Tibial nerve (tissue), 4 donors: ENCODE measurements at regions not wholly inside any gene's neighbourhood (a gene's known extent, or its start where the extent isn't known, plus 50 kb on each side); places are given as distances from the start of the nearest gene placed in this dataset.

ENCODE experiments used
- EP300 ChIP-seq, 2 donors: sonication (generic); formaldehyde crosslinking; IDR thresholded peaks; one replicate each; pipeline ENCODE4 v1.6.1; 2017; ENCODE audit warnings: antibody characterized with exemption in 2 of 2, mild to moderate bottlenecking in 1 of 2
- POLR2A ChIP-seq, 2 donors: fragments of 450-650 bp; IDR thresholded peaks; one replicate each; pipeline ENCODE4 v1.6.1; 2017; ENCODE audit warnings: antibody characterized with exemption in 2 of 2, mild to moderate bottlenecking in 2 of 2, moderate library complexity in 2 of 2
- TF ChIP-seq, protein P1 (sequence below), 5 experiments: fragments of 200-600 bp in 3 of 5; fragments of 450-650 bp in 2 of 5; sonication (generic) in 3 of 5; IDR thresholded peaks; one replicate each; pipeline ENCODE4 v1.5.1; 2016 to 2019; ENCODE audit warnings: antibody characterized with exemption in 5 of 5, mild to moderate bottlenecking in 3 of 5, moderate library complexity in 2 of 5

DNA sequence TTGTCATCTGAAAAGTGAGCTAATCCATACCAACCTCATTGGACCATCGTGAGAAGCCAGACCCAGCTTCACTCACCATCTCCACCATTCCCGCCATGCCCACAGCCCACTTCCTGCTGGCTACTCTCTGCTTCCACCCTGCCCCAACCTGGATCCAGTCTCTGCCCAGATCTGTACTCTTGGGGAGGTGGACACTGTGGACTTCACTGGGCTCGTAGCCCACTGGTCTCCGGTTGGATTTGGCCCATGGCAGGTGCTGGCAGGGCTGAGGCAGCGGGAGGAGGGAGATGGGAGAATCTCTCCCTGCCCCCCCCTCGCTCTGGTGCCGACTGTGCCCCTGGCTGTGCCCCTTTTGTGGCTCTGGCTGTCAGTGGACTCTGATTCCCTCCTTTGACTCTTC, 193.8 kb downstream of the ABHD5 start:
- TF ChIP-seq POLR2A (IDR thresholded peaks at IDR 0.05) (no peak), EP300 (IDR thresholded peaks at IDR 0.05) (no peak)
- TF ChIP-seq, protein P1, sequence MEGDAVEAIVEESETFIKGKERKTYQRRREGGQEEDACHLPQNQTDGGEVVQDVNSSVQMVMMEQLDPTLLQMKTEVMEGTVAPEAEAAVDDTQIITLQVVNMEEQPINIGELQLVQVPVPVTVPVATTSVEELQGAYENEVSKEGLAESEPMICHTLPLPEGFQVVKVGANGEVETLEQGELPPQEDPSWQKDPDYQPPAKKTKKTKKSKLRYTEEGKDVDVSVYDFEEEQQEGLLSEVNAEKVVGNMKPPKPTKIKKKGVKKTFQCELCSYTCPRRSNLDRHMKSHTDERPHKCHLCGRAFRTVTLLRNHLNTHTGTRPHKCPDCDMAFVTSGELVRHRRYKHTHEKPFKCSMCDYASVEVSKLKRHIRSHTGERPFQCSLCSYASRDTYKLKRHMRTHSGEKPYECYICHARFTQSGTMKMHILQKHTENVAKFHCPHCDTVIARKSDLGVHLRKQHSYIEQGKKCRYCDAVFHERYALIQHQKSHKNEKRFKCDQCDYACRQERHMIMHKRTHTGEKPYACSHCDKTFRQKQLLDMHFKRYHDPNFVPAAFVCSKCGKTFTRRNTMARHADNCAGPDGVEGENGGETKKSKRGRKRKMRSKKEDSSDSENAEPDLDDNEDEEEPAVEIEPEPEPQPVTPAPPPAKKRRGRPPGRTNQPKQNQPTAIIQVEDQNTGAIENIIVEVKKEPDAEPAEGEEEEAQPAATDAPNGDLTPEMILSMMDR (IDR thresholded peaks at IDR 0.05) = no peak
